Adrenal gland (tissue), 9 donors: ENCODE measurements at regions not wholly inside any gene's neighbourhood (a gene's known extent, or its start where the extent isn't known, plus 50 kb on each side); places are given as distances from the start of the nearest gene placed in this dataset.
"Not testable (repeated sequence)": the region's sequence is repeated elsewhere in the genome, so short reads cannot be mapped to it uniquely, and the experiment has no call there.

Source experiments
- DNase-seq, 7 donors: peaks; one replicate each; pipeline ENCODE4 v3.0.0-alpha.2; 2019 to 2020
- H3K27ac ChIP-seq, 5 donors: fragments of 200-600 bp; sonication (generic) in 4 of 5; 1 replicate in 3 of 5; 2 replicates in 2 of 5; pipeline versions ENCODE4 v1.5.1 to v1.8.0; 2016 to 2020; ENCODE audit warnings: mild to moderate bottlenecking in 1 of 5
- H3K27me3 ChIP-seq: fragments of 200-600 bp; 2 replicates; pipeline ENCODE4 v1.8.0; 2021
- H3K36me3 ChIP-seq, 2 donors: fragments of 200-600 bp; replicated peaks in 1 of 2; 1 replicate in 1 of 2; 2 replicates in 1 of 2; pipeline versions ENCODE4 v1.5.1 to v1.8.0; 2018 to 2022
- H3K4me1 ChIP-seq, 2 donors: fragments of 200-600 bp; replicated peaks in 1 of 2; 1 replicate in 1 of 2; 2 replicates in 1 of 2; pipeline versions ENCODE4 v1.5.1 to v1.8.0; 2018 to 2021
- H3K4me3 ChIP-seq, 4 donors: fragments of 200-600 bp; sonication (generic) in 3 of 4; one replicate each; pipeline ENCODE4 v1.5.1; 2016 to 2018
- H3K9me3 ChIP-seq, 3 donors: fragments of 200-600 bp; sonication (generic) in 1 of 3; replicated peaks in 1 of 3; 1 replicate in 2 of 3; 2 replicates in 1 of 3; pipeline versions ENCODE4 v1.5.1 to v1.8.0; 2016 to 2021
- POLR2A ChIP-seq, 2 donors: fragments of 450-650 bp; IDR thresholded peaks; one replicate each; pipeline ENCODE4 v1.6.1; 2017; ENCODE audit warnings: antibody characterized with exemption in 2 of 2, mild to moderate bottlenecking in 2 of 2, moderate library complexity in 1 of 2
- WGBS, 4 donors: extraction: QIAGEN DNeasy Blood & Tissue Kit in 2 of 4; methylation state at CpG; one replicate each; pipeline versions ENCODE4 v1.1.5 to v1.1.7; 2013 to 2017; 5-methylcytosine and 5-hydroxymethylcytosine counted together
- intact Hi-C, 2 donors: fragments of 100-400 bp; cut with DNase I; formaldehyde crosslinking; loops; one replicate each; pipeline versions ENCODE4 v1.14.1 to v1.15.0; 2022 to 2023
- TF ChIP-seq, protein P1 (sequence below), 6 experiments: fragments of 450-650 bp in 4 of 6; fragments of 200-600 bp in 2 of 6; sonication (generic) in 1 of 6; IDR thresholded peaks; 1 replicate in 5 of 6; 2 replicates in 1 of 6; pipeline versions ENCODE4 v1.5.1 to v1.8.0; 2016 to 2021; ENCODE audit warnings: antibody characterized with exemption in 6 of 6, mild to moderate bottlenecking in 2 of 6, moderate library complexity in 1 of 6
- donor health status: healthy with polysubstance abuse.
- donor health status: Bipolar disorder and iron deficiency.
- donor health status: DM: yes; HTN: yes; CAD: no.
- donor health status: DM: no; HTN: no; CAD: no.
- donor health status: DM: no; HTN: no; CAD: no.

DNA sequence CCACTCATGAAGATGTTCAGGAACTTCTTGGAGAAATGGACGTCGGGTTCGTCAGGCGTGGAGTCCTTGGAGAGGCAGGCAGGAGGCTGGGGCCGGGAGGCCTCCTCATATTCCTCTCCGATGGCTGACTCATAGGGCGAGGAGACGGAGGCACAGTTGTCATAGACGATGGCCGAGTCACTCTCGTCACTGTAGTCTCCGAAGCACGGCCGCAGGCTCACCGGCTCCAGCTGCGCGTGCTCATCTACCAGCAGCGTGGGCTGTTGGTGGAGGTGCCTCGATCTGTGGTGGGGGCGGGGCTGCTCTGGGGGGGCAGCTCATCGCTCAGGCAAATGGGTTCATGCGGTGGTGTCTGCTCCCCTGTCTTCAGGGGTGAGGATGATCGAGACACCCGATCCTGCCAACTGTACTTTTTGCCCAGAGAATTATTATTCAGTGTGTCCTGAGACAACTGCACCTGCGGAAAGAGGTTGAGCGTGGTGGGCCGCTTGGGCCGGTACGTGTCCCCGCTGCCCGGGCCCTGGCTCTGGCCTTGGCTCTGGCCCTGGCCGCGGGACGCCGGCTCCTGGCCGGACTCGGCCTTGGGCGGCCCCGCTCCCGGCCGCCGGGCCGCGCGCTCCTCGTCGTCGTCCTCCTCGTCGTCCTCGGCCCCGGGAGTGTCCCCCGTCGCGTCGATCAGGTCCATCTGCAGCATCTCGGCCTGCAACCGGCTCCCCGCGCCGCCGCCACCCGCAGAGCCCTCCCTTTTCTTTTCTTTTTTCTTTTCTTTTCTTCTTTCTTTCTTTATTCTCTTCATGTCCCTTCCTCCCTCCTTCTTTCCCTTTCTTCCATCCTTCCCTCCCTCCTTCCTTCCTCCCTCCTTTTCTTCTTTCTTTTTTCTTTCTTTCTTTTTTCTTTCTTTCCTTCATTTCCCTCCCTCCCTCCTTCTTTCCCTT, 111.4 kb upstream of the PLEKHM1 start:
- H3K27me3 ChIP-seq, H3K4me1 ChIP-seq, H3K4me3 ChIP-seq, H3K9me3 ChIP-seq, H3K36me3 ChIP-seq, H3K27ac ChIP-seq, intact Hi-C loops: not testable (repeated sequence)
- DNase-seq, result peak in 2 of 7 donors; percentile 27 to 36
- WGBS, 4 donors, result 24 to 80% (median 57%) methylated on average over 16 to 24 of the region's 63 CpGs; no CpG with 5 or more reads in 1 of the 4 donors

DNA sequence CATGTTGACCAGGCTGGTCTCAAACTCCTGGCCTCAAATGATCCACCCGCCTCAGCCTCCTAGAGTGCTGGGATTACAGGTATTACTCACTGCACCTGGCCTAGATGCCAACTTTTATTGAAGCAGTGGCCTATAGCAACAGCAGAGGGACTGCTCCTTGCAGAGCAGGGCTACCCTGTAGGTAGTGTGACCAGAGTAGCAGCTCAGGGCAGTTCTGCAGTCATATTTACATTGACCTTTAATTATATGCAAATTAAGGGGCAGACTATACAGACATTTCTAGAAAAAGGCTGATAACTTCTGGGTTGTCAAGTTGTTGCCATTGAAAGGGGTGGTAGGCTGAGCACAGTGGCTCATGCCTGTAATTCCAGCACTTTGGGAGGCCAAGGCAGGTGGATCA, 115.2 kb upstream of the PLEKHM1 start:
- intact Hi-C loops, DNase-seq, H3K4me1 ChIP-seq, H3K27me3 ChIP-seq, H3K9me3 ChIP-seq, H3K27ac ChIP-seq, H3K4me3 ChIP-seq, H3K36me3 ChIP-seq: not testable (repeated sequence)
- WGBS, 4 donors, result 89 to 100% methylated on average over 1 of the region's 1 CpG; no CpG with 5 or more reads in 2 of the 4 donors

DNA sequence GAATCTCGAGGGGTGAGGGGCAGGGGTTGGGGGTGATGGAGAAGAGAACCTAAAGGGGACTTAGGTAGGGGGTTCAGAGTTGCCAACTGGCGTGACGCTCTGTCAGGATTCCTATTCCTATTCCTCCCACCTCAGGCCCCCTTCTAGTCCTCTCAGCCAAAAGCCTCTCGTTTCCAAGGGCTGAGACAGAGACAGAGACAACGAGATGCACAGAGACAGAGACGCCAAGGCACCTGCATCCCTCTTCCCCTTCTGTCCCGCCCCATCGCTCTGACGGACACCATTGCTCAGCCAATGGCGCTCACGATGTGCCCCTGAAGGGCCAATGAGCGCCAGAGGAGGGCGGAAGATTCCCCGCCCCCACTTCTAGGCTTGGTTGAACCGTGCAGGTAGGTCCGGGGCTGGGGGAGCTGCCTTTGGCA, 129.5 kb upstream of the PLEKHM1 start:
- H3K27me3 ChIP-seq, H3K4me1 ChIP-seq, H3K9me3 ChIP-seq, H3K36me3 ChIP-seq, intact Hi-C loops: not testable (repeated sequence)
- H3K27ac ChIP-seq, result peak overlapping the region in 1 of 5 donors; percentile 6
- WGBS, 4 donors, result 1 to 2% (median 1%) methylated on average over 4 to 15 of the region's 16 CpGs
- peak overlapping the region in 2 of 4 donors; percentile 59 to 81 for H3K4me3 ChIP-seq
- peak; percentile 65 to 94 (median 82) for DNase-seq

DNA sequence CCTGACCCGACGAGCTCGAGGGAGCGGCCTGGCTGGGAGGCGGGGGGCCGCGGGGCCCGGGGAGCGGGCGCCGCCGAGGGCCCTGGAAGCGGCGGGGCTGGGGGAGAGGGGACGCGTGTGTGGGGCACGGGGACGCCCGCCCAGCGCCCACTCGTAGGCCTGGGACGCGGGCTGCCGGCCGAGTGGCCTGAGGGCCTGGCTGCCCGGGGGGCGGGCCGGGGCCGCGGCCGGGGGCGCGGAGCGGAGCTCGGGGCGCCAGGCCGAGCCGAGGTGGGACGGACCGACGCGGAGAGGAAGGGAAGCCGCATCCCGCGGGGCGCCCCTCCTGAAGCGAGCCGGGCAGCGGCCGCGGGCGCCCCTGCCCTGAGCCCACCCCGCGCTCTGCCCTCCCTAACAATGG, 129.9 kb upstream of the PLEKHM1 start:
- DNase-seq, result peak in 1 of 7 donors; percentile 2
- H3K27me3 ChIP-seq, H3K36me3 ChIP-seq, H3K4me1 ChIP-seq, intact Hi-C loops, H3K9me3 ChIP-seq: not testable (repeated sequence)
- Histone ChIP-seq H3K27ac (peak overlapping the region in 2 of 5 donors; percentile 6 to 19), H3K4me3 (peak overlapping the region in 2 of 4 donors; percentile 59 to 81)
- WGBS, 4 donors, result 0 to 2% (median 1%) methylated on average over 2 to 41 of the region's 54 CpGs

DNA sequence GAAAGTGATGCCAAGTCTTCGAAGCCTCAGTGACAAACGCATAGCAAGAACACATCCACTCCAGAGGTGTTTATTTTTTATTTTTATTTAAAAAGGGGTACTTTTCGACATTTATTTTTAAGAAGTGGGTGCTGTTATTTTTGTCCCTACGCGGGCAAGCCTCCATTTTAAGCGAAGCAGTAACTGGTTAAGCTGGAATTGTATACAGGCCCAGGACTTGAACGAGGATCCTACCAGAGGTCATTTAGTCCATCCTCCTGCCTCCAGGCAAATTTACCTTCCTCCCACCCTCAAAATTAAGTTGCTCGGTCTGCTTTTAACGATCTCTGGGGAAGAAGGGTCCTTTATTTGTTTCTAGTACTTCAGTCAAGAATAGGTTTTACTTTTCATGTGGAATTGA, 130.6 kb upstream of the PLEKHM1 start:
- H3K4me3 ChIP-seq, intact Hi-C loops, H3K27me3 ChIP-seq, H3K4me1 ChIP-seq, H3K9me3 ChIP-seq, H3K36me3 ChIP-seq, H3K27ac ChIP-seq: not testable (repeated sequence)
- 41 to 69% (median 49%) methylated on average over 2 to 7 of the region's 9 CpGs for WGBS, 4 donors
- DNase-seq, result peak in 1 of 7 donors; percentile 27

DNA sequence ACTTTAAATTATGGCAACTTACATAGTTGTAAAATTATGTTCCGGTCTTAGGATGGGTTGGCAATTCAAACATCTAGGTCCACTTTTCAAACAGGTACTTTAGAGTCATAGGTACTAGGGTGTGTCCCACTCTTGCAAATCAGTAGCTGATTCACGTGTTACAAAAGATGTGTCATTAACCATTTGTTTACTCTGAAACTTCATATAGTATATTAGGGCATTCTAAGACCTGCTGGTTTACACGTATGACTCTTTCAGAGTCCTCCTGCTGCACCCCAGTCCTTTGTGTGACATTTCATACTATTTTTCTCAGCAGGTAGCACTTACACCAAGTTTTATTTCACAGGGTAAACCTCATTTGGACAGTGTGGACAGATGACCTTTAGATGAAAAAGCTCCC, 131.8 kb upstream of the PLEKHM1 start:
- H3K9me3 ChIP-seq, H3K4me3 ChIP-seq, H3K27ac ChIP-seq, DNase-seq, H3K36me3 ChIP-seq, H3K27me3 ChIP-seq, intact Hi-C loops, H3K4me1 ChIP-seq: not testable (repeated sequence)
- WGBS, 4 donors, result 42 to 76% (median 58%) methylated on average over 1 to 3 of the region's 3 CpGs

DNA sequence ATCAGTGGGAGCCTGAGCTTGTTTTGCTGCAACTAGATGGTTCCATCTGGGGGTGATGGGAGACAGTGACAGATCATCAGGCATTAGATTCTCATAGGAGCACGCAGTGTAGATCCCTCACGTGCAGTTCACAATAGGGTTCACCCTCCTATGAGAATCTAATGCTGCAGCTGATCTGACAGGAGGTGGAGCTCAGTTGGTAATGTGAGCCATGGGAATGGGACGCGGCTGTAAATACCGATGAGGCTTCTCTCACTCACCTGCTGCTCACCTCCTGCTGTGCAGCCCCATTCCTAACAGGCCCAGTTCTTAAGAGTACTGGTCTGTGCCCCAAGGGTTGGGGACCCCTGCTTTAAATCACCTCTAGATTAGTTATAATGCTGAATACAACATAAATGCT, 137.5 kb upstream of the PLEKHM1 start:
- Histone ChIP-seq H3K27ac (no peak overlapping the region), H3K9me3 (no peaks in the 10 kb centered on the region), H3K4me3 (no peak overlapping the region), H3K4me1 (no peaks in the 10 kb centered on the region), H3K27me3 (no peaks in the 10 kb centered on the region), H3K36me3 (peaks cover 0 to 20% of the 10 kb centered on the region in 2 donors)
- TF ChIP-seq, protein P1, sequence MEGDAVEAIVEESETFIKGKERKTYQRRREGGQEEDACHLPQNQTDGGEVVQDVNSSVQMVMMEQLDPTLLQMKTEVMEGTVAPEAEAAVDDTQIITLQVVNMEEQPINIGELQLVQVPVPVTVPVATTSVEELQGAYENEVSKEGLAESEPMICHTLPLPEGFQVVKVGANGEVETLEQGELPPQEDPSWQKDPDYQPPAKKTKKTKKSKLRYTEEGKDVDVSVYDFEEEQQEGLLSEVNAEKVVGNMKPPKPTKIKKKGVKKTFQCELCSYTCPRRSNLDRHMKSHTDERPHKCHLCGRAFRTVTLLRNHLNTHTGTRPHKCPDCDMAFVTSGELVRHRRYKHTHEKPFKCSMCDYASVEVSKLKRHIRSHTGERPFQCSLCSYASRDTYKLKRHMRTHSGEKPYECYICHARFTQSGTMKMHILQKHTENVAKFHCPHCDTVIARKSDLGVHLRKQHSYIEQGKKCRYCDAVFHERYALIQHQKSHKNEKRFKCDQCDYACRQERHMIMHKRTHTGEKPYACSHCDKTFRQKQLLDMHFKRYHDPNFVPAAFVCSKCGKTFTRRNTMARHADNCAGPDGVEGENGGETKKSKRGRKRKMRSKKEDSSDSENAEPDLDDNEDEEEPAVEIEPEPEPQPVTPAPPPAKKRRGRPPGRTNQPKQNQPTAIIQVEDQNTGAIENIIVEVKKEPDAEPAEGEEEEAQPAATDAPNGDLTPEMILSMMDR (IDR thresholded peaks at IDR 0.05), result no peak
- no peak for TF ChIP-seq POLR2A (IDR thresholded peaks at IDR 0.05)
- DNase-seq, result peak in 1 of 7 donors; percentile 20
- WGBS, 4 donors, result 88 to 97% (median 92%) methylated on average over 5 of the region's 5 CpGs
- intact Hi-C loops, result no loop called here
